GM19025 (cell line): ENCODE measurements at regions not wholly inside any gene's neighbourhood (a gene's known extent, or its start where the extent isn't known, plus 50 kb on each side); places are given as distances from the start of the nearest gene placed in this dataset.

Experiments
- ATAC-seq: cut with Tn5 transposase; IDR thresholded peaks from one replicate; pipeline ENCODE4 v1.9.1; 2021; ENCODE audit warnings: mild to moderate bottlenecking, low read depth, moderate library complexity; ENCODE audit not compliant: unreplicated experiment

GRCh38 chr12:125222876-125223275, 157.6 kb downstream of the AACS start:
- ATAC-seq, result no peak

- no peak for ATAC-seq
Measured at GRCh38 chr12:125225641-125226040, 160.4 kb downstream of the AACS start.

GRCh38 chr12:125228519-125229260, 163.5 kb downstream of the AACS start:
- no peak for ATAC-seq

- ATAC-seq, result no peak
Measured at GRCh38 chr12:125229878-125230530, 164.8 kb downstream of the AACS start.

- ATAC-seq, result no peak
Measured at GRCh38 chr12:125233319-125233718, 168.1 kb downstream of the AACS start.

- ATAC-seq, result no peak
Measured at GRCh38 chr12:125239563-125239962, 174.3 kb downstream of the AACS start.

- ATAC-seq, result no peak
Measured at GRCh38 chr12:125240717-125241116, 175.5 kb downstream of the AACS start.

- no peak for ATAC-seq
Measured at GRCh38 chr12:125243811-125244210, 178.6 kb downstream of the AACS start.

GRCh38 chr12:125244338-125244737, 179.1 kb downstream of the AACS start:
- no peak for ATAC-seq

GRCh38 chr12:125245581-125246557, 180.6 kb downstream of the AACS start:
- no peak for ATAC-seq

GRCh38 chr12:125247477-125247876, 182.2 kb downstream of the AACS start:
- ATAC-seq, result no peak

GRCh38 chr12:125249066-125249824, 184.0 kb downstream of the AACS start:
- ATAC-seq, result no peak

GRCh38 chr12:125249932-125250331, 184.7 kb downstream of the AACS start:
- no peak for ATAC-seq

- no peak for ATAC-seq
Measured at GRCh38 chr12:125254236-125254635, 189.0 kb downstream of the AACS start.

- ATAC-seq, result no peak
Measured at GRCh38 chr12:125254856-125255255, 189.6 kb downstream of the AACS start.

- ATAC-seq, result no peak
Measured at GRCh38 chr12:125255935-125256633, 190.8 kb downstream of the AACS start.

GRCh38 chr12:125256634-125256936, 191.3 kb downstream of the AACS start:
- no peak for ATAC-seq

- no peak for ATAC-seq
Measured at GRCh38 chr12:125259178-125259867, 194.1 kb downstream of the AACS start.

- no peak for ATAC-seq
Measured at GRCh38 chr12:125262851-125263250, 197.6 kb downstream of the AACS start.
